LoVo (cell line): ENCODE measurements at regions not wholly inside any gene's neighbourhood (a gene's known extent, or its start where the extent isn't known, plus 50 kb on each side); places are given as distances from the start of the nearest gene placed in this dataset.
A peak's percentile ranks its signal among the peaks of the same experiment; 100 is the strongest.
"Not testable (repeated sequence)": the region's sequence is repeated elsewhere in the genome, so short reads cannot be mapped to it uniquely, and the experiment has no call there.

ENCODE experiments used
- DNase-seq: peaks from one replicate; pipeline ENCODE4 v3.0.0-alpha.2; 2016; ENCODE audit warnings: low spot score

- no peak for DNase-seq
Observed at GRCh38 chr2:52456561-52457377, 1310.8 kb upstream of the CHAC2 start.

GRCh38 chr2:52454962-52455361 lies 1312.6 kb upstream of the CHAC2 start:
- no peak for DNase-seq

GRCh38 chr2:52452201-52452600 lies 1315.4 kb upstream of the CHAC2 start:
- DNase-seq, result no peak

- DNase-seq, result no peak
Observed at GRCh38 chr2:52445686-52446085, 1321.9 kb upstream of the CHAC2 start.

- DNase-seq, result no peak
Observed at GRCh38 chr2:52431352-52431760, 1336.2 kb upstream of the CHAC2 start.

- DNase-seq, result no peak
Observed at GRCh38 chr2:52429740-52430139, 1337.9 kb upstream of the CHAC2 start.

GRCh38 chr2:52429171-52429570 lies 1338.4 kb upstream of the CHAC2 start:
- no peak for DNase-seq

- no peak for DNase-seq
Observed at GRCh38 chr2:52428224-52428623, 1339.4 kb upstream of the CHAC2 start.

- DNase-seq, result no peak
Observed at GRCh38 chr2:52423655-52424054, 1343.9 kb upstream of the CHAC2 start.

- no peak for DNase-seq
Observed at GRCh38 chr2:52423111-52423510, 1344.5 kb upstream of the CHAC2 start.

GRCh38 chr2:52416340-52416739 lies 1351.3 kb upstream of the CHAC2 start:
- no peak for DNase-seq

GRCh38 chr2:52414561-52415295 lies 1352.9 kb upstream of the CHAC2 start:
- peak; percentile 4 for DNase-seq

GRCh38 chr2:52409308-52410118 lies 1358.1 kb upstream of the CHAC2 start:
- not testable (repeated sequence) for DNase-seq

GRCh38 chr2:52405980-52406379 lies 1361.6 kb upstream of the CHAC2 start:
- no peak for DNase-seq

- no peak for DNase-seq
Observed at GRCh38 chr2:52404866-52405265, 1362.7 kb upstream of the CHAC2 start.

- DNase-seq, result no peak
Observed at GRCh38 chr2:52404046-52404445, 1363.6 kb upstream of the CHAC2 start.

- DNase-seq, result no peak
Observed at GRCh38 chr2:52402128-52402527, 1365.5 kb upstream of the CHAC2 start.

- peak; percentile 23 for DNase-seq
Observed at GRCh38 chr2:52396836-52397235, 1364.9 kb upstream of the NRXN1 start.

GRCh38 chr2:52395912-52396311 lies 1364.0 kb upstream of the NRXN1 start:
- no peak for DNase-seq

GRCh38 chr2:52391621-52392020 lies 1359.7 kb upstream of the NRXN1 start:
- DNase-seq, result no peak

GRCh38 chr2:52390651-52391050 lies 1358.7 kb upstream of the NRXN1 start:
- DNase-seq, result no peak

GRCh38 chr2:52387937-52388590 lies 1356.1 kb upstream of the NRXN1 start:
- DNase-seq, result no peak
